GM19240 (cell line): ENCODE measurements at regions not wholly inside any gene's neighbourhood (a gene's known extent, or its start where the extent isn't known, plus 50 kb on each side); places are given as distances from the start of the nearest gene placed in this dataset.
"Not testable (repeated sequence)": the region's sequence is repeated elsewhere in the genome, so short reads cannot be mapped to it uniquely, and the experiment has no call there.

ENCODE experiments used
- DNase-seq: peaks from one replicate; pipeline ENCODE4 v3.0.0; 2011; ENCODE audit warnings: low spot score; ENCODE audit not compliant: insufficient read length

DNA sequence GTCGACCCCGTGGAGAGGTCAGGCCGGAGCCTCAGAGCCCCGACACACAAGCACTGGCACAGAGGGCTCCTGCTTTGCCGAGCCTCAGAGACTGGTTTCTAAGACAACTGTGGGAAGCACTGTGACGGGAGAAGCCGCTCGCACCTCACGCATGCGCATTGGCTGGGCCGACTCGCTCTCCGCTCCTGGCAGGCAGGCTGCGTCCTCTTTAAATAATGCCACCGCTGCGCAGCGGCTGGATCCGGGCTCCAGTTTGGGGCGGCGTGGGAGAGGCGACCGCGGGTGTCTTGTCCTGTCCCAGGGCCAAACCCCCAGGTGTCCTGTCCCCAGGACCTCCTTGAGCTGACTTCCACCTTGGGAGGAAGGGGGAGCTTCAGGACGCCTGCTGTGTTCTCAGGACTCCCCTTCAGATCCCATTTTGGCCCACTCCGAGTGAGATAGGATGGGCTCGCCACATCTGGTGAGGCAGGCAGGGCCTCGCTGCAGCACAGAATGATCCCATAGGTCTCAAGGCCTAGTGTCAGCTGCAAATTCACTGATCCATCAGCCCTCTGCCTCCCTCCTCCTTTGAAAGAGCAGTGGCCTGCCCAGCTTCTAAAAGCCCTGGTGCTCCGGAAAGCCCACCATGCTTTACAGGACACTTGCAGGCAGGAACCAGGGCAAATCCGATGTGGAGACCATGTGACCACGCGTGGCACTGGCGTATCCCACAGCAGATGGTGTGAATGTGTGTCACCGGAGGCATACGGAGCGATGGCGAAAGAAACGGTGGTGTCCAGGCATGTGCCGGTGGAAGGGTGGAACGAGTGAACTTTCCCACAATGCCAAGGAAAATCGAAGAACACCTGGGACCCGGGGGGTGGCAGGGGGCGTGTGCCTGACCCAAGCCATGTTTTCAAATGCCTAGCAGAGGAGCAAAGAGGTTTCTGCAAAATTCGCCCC is 169.3 kb upstream of the ZNF337 start:
- no peak for DNase-seq

DNA sequence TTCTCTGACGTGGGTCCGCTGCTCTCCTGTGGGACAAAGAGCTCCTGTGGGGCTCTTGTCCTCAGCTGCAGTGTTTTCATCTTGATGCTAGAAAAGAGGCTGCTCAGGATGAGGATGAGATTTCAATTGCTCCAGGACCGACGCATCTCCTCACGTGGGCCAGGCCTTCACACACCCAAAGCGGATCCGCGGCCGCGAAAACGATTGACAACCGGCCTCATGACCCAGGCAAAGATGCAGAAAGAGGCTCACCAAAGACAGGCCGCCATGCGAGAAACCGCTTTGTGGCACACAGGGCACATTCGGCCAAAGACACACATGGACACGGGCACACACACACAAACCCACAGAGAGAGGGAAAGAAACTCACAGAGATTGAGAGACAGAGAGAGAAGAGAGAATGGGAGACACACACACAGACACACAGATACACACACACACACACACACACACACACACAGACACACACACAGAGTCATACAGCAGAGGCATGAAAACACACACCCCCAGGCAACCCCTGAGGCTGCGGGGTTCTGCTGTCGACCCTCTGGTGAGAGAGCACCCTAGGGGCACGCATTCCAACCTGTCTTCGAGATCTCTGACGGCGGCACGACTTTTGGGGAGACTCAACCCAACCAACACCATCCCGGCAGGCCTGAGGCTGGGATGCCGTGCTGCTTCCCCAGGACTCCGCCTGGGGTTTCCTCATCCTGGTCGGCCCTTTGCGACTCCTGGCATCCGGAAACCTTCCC is 168.5 kb upstream of the ZNF337 start:
- not testable (repeated sequence) for DNase-seq

DNA sequence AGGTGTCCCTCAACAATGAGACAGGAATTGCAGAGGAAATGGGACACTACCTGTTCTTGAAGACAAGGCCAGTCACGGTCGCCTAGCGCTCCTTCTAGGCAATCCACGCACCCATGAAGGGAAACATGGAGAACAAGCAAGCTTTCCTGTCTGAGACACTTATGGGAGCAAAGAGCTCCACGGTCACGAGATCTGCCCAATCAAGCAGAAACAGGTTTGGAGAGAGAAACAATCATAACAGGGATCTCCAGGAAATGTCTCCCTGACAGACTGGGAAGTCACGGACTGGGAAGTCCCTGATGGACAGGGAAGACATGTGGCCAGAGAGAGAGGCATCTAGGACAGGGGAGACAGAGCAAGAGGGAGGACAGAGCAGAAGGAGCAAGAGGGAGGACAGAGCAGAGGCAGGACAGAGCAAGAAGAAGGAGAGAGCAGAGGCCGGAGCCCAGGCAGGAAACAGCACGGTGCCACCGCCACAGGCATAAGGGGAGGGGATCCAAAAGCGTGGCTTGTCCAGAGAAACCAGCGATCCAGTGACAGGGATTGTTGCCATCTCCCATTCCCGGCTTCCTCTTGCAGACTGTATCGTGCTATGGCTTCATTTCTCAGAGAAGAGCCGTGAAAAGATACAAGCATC is 167.8 kb upstream of the ZNF337 start:
- DNase-seq, result no peak

DNA sequence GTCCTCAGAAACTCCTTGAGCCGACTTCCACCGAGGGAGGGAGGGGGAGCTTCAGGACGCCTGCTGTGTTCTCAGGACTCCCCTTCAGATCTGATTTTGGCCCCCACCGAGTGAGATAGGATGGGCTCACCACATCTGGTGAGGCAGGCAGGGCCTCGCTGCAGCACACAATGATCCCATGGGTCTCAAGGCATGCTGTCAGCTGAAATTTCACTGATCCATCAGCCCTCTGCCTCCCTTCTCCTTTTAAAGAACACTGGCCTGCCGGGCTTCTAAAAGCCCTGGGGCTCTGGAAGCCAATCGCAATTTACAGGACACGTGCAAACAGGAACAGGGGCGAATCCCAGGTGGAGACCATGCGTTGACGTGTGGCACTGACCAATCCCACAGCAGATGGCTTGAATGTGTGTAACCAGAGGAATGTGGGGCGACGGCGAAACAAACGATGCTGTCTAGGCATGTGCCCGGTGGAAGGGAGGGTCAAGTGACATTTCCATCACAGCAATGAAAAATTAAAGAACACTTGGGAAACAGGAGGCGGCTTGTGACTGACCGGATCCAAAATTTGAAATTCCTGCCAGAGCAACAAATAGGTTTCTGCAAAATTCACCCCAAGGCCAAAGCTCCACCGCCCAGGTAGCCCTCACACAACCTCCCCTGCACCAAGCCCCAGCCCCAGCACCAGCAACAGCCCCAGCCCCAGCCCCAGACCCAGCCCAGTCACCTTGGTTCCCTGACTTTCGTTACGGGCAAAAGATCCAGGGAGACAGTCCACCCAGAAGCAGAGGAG is 167.1 kb upstream of the ZNF337 start:
- no peak for DNase-seq

DNA sequence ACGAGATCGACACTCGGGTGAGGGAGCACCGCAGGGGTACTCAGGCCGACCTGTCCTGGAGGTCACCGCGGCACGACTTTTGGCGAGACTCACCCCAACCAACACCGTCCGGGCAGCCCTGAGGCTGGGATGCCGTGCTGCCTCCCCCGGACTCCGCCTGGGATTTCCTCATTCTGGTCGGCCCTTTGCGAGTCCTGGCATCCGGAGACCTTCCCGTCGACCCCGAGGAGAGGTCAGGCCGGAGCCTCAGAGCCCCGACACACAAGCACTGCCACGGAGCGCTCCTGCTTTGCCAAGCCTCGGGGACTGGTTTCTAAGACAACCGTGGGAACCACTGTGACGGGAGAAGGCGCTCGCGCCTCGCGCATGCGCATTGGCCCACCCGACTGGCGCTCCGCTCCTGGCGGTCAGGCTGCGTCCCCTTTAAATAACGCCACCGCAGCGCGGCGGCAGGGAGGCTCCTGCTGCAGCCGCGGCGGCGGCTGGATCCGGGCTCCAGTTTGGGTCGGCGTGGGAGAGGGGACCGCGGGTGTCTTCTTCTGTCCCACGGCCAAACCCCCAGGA is 166.4 kb upstream of the ZNF337 start:
- DNase-seq, result not testable (repeated sequence)

DNA sequence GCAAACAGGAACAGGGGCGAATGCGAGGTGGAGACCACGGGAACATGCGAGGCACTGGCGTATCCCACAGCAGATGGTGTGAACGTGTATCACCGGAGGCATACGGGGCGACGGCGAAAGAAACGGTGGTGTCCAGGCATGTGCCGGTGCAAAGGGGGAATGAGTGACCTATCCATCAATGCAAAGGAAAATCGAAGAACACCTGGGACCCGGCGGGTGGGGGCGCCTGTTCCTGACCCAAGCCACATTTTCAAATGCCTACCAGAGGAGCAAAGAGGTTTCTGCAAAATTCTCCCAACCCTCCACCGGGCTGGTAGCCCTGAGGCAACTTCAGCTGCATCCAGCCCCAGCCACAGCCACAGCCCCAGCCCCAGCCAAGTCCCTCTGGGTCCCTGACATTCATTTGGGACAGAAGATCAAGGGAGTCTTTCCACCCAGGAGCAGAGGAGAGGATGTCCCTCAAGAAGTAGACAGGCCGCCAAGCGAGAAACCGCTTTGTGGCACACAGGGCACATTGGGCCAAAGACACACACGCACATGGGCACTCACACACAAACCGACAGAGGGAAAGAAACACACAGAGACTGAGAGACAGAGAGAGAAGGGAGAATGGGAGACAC is 164.0 kb upstream of the ZNF337 start:
- DNase-seq, result no peak

DNA sequence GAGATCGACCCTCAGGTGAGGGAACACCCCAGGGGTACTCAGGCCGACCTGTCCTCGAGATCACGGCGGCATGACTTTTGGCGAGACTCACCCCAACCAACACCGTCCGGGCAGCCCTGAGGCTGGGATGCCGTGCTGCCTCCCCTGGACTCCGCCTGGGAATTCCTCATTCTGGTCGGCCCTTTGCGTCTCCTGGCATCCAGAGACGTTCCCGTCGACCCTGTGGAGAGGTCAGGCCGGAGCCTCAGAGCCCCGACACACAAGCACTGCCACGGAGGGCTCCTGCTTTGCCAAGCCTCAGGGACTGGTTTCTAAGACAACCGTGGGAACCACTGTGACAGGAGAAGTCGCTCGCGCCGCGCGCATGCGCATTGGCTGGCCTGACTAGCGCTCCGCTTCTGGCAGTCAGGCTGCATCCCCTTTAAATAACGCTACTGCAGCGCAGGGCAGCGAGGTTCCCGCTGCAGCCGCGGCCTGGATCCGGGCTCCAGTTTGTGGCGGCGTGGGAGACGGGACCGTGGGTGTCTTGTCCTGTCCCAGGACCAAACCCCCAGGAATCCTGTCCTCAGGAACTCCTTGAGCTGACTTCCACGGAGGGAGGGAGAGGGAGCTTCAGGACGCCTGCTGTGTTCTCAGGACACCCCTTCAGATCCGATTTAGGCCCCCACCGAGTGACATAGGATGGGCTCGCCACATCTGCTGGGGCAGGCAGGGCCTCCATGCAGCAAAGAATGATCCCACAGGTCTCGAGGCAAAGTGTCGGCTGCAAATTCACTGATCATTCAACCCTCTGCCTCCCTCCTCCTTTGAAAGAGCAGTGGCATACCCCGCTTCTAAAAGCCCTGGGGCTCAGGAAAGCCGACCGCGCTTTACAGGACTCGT is 163.2 kb upstream of the ZNF337 start:
- no peak for DNase-seq

DNA sequence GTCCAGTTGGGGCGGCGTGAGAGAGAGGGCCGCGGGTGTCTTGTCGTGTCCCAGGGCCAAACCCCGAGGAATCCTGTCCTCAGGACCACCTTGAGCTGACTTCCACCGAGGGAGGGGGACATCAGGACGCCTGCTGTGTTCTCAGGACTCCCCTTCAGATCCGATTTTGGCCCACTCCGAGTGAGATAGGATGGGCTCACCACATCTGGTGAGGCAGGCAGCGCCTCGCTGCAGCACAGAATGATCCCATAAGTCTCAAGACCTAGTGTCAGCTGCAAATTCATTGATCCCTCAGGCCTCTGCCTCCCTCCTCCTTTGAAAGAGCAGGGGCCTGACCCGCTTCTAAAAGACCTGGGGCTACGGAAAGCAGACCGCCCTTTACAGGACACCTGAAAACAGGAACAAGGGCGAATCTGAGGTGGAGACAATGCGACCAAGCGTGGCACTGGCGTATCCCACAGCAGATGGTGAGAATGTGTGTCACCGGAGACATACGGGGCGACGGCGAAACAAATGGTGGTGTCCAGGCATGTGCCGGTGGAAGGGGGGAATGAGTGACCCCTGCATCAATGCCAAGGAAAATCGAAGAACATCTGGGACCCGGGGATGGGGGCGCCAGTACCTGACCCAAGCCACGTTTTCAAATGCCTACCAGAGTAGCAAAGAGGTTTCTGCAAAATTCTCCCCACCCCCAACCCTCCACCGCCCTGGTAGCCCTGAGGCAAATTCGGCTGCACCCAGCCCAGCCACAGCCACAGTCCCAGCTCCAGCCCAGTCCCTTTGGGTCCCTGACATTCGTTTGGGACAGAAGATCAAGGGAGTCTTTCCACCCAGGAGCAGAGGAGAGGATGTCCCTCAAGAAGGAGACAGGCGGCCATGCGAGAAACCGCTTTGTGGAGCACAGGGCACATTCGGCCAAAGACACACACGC is 162.1 kb upstream of the ZNF337 start:
- DNase-seq, result no peak

DNA sequence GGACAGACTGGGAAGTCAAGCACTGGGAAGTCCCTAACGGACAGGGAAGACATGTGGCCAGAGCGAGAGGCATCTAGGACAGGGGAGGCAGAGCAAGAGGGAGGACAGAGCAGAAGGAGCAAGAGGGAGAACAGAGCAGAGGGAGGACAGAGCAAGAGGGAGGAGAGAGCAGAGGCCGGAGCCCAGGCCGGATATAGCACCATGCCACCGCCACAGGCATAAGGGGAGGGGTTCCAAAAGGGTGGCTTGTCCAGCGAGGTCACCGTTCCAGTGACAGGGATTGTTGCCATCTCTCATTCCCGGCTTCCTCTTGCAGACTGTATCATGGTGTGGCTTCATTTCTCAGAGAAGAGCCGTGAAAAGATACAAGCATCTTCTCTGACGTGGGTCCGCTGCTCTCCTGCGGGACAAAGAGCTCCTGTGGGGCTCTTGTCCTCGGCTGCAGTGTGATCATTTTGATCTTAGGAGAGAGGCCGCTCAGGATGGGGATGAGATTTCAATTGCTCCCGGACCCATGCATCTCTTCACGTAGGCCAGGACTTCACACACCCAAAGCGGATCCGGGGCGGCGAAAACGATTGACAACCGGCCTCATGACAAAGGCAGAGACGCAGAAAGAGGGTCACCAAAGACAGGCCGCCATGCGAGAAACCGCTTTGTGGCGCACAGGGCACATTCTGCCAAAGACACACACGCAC is 160.6 kb upstream of the ZNF337 start:
- not testable (repeated sequence) for DNase-seq

DNA sequence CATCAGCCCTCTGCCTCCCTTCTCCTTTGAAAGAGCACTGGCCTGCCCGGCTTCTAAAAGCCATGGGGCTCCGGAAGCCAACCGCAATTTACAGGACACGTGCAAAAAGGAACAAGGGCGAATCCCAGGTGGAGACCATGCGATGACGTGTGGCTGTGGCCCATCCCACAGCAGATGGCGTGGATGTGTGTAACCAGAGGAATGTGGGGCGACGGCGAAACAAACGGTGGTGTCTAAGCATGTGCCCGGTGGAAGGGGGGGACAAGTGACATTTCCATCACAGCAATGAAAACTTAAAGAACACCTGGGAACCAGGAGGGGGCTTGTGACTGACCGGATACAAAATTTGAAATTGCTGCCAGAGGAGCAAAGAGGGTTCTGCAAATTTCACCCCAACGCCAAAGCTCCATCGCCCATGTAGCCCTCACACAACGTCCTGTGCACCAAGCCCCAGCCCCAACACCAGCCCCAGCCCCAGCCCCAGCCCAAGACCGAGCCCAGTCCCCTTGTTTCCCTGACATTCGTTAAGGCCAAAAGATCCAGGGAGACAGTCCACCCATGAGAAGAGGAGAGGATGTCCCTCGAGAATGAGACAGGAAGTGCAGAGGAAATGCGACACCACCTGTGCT is 159.7 kb upstream of the ZNF337 start:
- no peak for DNase-seq

DNA sequence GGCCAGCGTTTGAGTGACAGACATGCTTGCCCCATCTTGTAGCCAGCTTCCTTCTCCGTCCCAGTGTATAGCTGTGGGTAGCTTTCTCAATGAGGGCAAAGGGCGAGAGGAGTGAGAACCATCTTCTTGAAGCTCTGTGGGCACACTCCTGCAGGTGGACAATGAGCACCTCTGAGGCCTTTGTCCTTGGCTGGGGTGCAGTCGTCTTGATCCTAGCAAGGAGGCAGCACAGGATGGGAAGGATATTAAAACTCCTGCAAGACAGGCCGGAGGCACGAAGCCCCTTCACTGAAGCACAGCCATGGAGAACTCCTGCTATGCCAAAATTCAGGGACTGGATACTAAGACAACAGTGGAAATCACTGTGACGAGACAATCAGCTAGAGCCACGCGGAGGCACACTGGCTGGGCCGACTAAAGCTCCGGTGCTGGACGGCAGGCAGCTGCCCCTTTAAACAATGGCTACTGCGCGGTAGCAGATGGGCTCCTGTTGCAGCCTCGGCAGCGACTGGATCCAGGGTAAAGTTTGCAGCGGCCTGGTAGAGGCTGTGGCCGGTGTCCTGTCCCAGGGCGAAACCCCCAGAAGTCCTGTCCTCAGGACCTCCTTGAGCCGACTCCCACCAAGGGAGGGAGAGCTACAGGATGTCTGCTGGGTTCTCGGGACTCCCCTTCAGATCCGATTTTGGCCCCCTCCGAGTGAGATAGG is 159.0 kb upstream of the ZNF337 start:
- DNase-seq, result not testable (repeated sequence)

DNA sequence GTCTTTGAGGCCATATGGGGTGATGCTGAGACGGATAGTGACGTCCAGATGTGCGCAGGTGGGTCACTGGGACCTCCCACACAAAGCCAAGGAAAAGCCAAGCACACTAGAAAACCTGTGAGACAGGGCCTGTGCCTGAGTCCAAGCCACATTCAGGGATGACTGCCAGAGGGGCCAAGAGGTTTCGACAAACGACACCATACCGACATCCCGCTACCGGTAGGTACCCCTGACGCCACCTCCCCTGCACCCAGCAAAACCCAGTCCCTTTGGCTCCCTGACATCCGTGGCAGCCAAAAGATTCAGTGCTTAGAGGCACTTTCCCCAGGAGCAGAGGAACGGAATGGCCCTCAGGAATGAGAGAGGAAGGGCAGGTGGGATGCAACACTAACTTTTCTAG is 158.0 kb upstream of the ZNF337 start:
- not testable (repeated sequence) for DNase-seq

DNA sequence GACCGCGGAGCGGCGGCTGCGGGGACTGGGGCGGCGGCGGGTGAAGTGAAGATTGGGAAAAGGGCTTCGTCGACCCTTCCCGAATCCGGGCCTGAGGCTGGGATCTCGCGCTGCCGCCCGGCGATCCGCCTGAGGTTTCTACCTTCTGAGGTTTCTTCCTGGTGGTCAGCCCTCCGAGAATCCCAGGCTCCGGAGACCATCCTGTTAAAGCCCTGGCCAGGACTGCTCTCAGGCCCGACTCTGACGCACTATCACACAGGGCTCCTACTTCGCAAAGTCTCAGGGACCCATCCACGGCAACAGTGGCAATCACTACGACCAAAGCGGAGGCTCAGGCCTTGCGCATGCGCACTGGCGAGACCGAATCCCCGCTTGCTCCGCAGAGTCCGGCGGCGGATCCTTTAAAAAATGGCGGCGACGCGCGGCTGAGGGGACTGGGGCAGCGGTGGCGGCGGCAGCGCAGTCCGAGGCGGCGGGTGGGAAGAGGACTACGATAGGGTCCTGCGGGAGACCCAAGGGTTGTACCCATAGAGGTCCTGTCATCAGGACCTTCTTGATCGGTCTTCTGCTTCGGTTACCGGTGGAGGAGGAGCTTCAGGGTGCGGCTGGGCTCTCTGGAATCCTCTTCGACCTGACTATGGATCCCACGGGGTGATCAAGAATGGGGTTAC is 157.2 kb upstream of the ZNF337 start:
- DNase-seq, result not testable (repeated sequence)

DNA sequence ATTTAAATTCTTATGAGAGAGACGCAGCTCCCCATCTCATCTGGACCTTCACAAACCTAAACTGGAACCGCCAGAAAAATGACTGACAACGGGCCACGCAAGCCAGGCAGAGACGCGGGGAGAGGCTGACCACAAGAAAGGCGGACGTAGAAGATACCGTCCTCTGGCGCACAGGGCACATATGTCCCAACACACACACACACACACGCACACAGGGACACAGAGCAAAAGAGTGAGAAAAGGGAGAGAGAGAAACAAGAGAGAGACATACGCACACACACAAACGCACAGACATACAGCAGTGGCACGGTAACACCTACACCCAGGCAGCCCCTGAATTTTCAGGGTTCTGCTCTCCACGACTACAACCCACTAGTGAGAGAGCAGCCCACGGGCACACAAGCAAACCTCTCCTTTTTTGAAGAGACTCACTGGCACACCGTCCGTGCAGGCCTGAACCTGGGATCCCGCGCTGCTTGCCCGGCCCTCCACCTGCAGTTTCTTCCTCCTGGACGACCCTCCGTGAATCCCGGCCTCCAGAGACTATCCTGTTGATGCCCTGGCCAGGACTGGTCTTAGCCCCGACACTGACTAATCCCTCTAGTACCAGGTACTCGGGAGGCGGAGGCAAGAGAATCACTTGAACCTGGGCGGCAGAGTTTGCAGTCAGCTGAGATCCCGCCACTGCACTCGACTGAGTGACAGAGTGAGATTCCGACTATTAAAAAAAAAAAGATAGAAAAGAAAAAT is 156.5 kb upstream of the ZNF337 start:
- not testable (repeated sequence) for DNase-seq

DNA sequence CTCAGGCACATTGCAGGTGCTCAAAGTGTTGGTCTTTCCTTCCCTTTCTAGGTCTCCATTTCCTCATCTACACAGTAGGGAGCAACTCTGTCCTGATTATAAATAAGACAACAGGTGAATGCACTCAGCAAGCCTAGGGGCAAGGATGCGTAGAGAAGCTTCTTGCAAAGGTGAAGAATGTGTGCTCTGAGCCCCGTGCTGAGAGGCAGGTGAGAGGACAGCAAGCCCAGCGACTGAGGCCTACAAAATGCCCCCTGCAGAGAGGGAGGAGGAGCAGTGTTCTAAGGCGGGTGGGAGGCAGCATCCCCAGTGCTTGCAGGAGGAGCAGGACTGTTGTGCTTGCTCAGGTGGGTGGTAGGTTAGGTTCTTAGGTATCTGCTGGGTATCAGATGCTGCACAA is 153.5 kb upstream of the ZNF337 start:
- not testable (repeated sequence) for DNase-seq
